GM12892 (cell line): ENCODE measurements at regions not wholly inside any gene's neighbourhood (a gene's known extent, or its start where the extent isn't known, plus 50 kb on each side); places are given as distances from the start of the nearest gene placed in this dataset.

Source experiments
- POLR2A ChIP-seq: IDR thresholded peaks from 2 replicates; pipeline ENCODE4 v1.6.1; 2011; ENCODE audit warnings: low read depth, low read length, control low read depth
- POLR2AphosphoS5 ChIP-seq: IDR thresholded peaks from 2 replicates; pipeline ENCODE4 v1.6.1; 2011; ENCODE audit warnings: low read depth, low read length, control low read depth
- TAF1 ChIP-seq: IDR thresholded peaks from 2 replicates; pipeline ENCODE4 v1.6.1; 2011; ENCODE audit warnings: low read depth, mild to moderate bottlenecking, control low read depth, low read length, borderline replicate concordance

DNA sequence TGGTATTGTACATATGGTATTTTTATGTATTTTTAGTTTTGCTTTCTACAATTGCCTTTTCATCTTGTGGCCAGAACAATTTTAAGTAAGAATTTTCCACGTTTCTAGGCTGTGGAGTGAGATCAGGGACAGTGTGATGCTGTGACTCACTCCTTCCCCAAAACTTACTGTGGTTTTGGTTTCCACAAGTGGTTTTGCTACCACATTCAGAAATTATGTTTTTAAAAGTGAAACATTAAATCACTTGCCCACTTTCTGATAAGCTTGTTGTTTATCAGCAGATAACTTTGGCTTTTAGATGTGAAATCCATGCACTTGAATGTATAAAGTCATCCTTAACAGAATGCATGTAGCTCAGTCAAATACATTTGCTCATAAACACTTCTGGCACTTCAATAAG is 192.2 kb upstream of the THRB start:
- TF ChIP-seq POLR2AphosphoS5 (no peak), POLR2A (no peak), TAF1 (no peak)
